Ovary (tissue), 7 donors: ENCODE measurements at regions not wholly inside any gene's neighbourhood (a gene's known extent, or its start where the extent isn't known, plus 50 kb on each side); places are given as distances from the start of the nearest gene placed in this dataset.

Experiments
- DNase-seq, 5 donors: peaks; one replicate each; pipeline ENCODE4 v3.0.0-alpha.2; 2019 to 2020
- H3K27ac ChIP-seq, 2 donors: fragments of 200-600 bp; one replicate each; pipeline versions ENCODE4 v1.5.1 to v1.8.0; 2019 to 2022
- H3K27me3 ChIP-seq: fragments of 200-600 bp; one replicate; pipeline ENCODE4 v1.8.0; 2022
- H3K36me3 ChIP-seq: fragments of 200-600 bp; sonication (generic); one replicate; pipeline ENCODE4 v1.5.1; 2019
- H3K4me1 ChIP-seq: one replicate; pipeline ENCODE4 v1.8.1; 2013; ENCODE audit warnings: mild to moderate bottlenecking, moderate library complexity; ENCODE audit not compliant: insufficient read depth
- H3K4me3 ChIP-seq: fragments of 200-600 bp; sonication (generic); one replicate; pipeline ENCODE4 v1.5.1; 2017
- H3K9me3 ChIP-seq, 2 donors: fragments of 200-600 bp in 1 of 2; sonication (generic) in 1 of 2; one replicate each; pipeline versions ENCODE4 v1.5.1 to v1.8.1; 2013 to 2019; ENCODE audit warnings: mild to moderate bottlenecking in 1 of 2, moderate library complexity in 1 of 2
- EP300 ChIP-seq: sonication (generic); formaldehyde crosslinking; IDR thresholded peaks from one replicate; pipeline ENCODE4 v1.6.1; 2017; ENCODE audit warnings: antibody characterized with exemption
- POLR2A ChIP-seq: fragments of 450-650 bp; IDR thresholded peaks from one replicate; pipeline ENCODE4 v1.6.1; 2017; ENCODE audit warnings: antibody characterized with exemption, mild to moderate bottlenecking, moderate library complexity
- WGBS, 3 donors: extraction: QIAGEN DNeasy Blood & Tissue Kit in 1 of 3; methylation state at CpG; one replicate each; pipeline versions ENCODE4 v1.1.5 to v1.1.7; 2013 to 2017; 5-methylcytosine and 5-hydroxymethylcytosine counted together
- intact Hi-C, 4 donors: fragments of 100-400 bp; cut with DNase I; formaldehyde crosslinking; loops; one replicate each; pipeline versions ENCODE4 v1.11.0 to v1.15.1; 2022 to 2023
- TF ChIP-seq, protein P1 (sequence below), 3 donors: fragments of 450-650 bp in 2 of 3; fragments of 200-600 bp in 1 of 3; IDR thresholded peaks; one replicate each; pipeline versions ENCODE4 v1.5.1 to v1.8.0; 2016 to 2022; ENCODE audit warnings: antibody characterized with exemption in 3 of 3, mild to moderate bottlenecking in 1 of 3
- donor health status: DM: no; HTN: no; CAD: no; lungs with moderate emphysema.
- donor health status: DM: no; HTN: no; CAD: no.
- donor health status: Bipolar disorder and iron deficiency.
- donor health status: DM: no; HTN: no; CAD: no.
- donor health status: DM: yes; HTN: yes; CAD: no.

DNA sequence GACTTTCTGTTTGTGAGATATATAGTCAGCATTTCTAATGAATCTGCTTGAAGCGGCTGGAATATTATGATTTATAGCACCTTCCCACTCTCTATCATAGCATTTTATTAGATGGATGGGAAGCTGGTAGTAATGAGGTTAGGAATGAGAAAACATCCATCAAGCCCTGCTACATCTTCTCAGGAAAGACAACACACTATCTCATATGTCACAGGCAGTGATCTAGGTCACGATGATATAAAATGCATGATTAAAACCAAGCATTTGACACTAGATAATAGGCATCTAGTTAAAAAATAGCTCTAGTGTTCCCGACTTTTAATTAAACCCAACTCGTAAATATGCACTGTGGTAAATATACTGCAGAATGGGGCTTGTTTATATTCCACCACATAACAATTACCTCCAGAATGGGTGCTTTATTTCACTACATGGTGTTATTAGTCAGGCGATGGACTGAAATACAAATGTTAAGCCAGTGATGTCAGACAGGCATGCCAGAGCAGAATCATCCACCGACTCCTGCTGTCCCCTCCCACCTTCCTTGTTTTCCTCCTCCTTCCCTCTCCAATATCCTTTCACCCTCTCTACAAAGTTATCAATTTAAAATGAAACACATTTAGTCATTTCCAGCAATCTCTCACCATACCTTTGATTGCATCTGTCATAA lies 286.8 kb downstream of the SPATA31D1 start:
- no peaks in the 10 kb centered on the region for H3K4me1 ChIP-seq
- no peaks in the 10 kb centered on the region for H3K27me3 ChIP-seq
- WGBS, 3 donors: 53 to 66% (median 64%) methylated on average over 6 of the region's 6 CpGs
- no peak for TF ChIP-seq EP300
- no peak for TF ChIP-seq POLR2A
- TF ChIP-seq, protein P1, sequence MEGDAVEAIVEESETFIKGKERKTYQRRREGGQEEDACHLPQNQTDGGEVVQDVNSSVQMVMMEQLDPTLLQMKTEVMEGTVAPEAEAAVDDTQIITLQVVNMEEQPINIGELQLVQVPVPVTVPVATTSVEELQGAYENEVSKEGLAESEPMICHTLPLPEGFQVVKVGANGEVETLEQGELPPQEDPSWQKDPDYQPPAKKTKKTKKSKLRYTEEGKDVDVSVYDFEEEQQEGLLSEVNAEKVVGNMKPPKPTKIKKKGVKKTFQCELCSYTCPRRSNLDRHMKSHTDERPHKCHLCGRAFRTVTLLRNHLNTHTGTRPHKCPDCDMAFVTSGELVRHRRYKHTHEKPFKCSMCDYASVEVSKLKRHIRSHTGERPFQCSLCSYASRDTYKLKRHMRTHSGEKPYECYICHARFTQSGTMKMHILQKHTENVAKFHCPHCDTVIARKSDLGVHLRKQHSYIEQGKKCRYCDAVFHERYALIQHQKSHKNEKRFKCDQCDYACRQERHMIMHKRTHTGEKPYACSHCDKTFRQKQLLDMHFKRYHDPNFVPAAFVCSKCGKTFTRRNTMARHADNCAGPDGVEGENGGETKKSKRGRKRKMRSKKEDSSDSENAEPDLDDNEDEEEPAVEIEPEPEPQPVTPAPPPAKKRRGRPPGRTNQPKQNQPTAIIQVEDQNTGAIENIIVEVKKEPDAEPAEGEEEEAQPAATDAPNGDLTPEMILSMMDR (IDR thresholded peaks at IDR 0.05): no peak
- H3K4me3 ChIP-seq: no peak overlapping the region
- no peak overlapping the region for H3K27ac ChIP-seq
- intact Hi-C loops: no loop called here
- DNase-seq: no peak
- H3K36me3 ChIP-seq: no peaks in the 10 kb centered on the region
- no peaks in the 10 kb centered on the region for H3K9me3 ChIP-seq

DNA sequence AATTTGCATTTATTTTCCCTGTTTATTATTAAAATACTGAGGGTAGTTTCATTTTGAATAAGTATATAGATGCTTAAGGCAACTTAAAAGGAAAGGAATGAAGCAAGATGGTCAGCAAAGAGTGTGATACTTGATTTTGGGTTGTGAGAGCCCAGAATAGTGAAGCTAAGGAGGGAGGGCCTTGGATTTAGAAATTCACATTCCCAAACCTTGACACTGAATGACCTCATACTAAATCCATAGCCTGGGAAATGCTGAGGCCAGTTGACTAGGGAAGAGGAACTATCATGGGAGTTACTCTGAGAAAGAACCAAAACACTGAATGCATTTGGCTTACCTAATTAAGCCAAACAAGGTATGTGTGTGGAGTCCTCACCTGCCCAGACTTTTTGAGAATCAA lies 292.5 kb downstream of the SPATA31D1 start:
- no peaks in the 10 kb centered on the region for H3K9me3 ChIP-seq
- H3K27me3 ChIP-seq: no peaks in the 10 kb centered on the region
- TF ChIP-seq EP300 (no peak), POLR2A (no peak)
- no peak for DNase-seq
- intact Hi-C loops: no loop called here
- H3K4me3 ChIP-seq: no peak overlapping the region
- no peak overlapping the region for H3K27ac ChIP-seq
- no peaks in the 10 kb centered on the region for H3K36me3 ChIP-seq
- no peaks in the 10 kb centered on the region for H3K4me1 ChIP-seq

DNA sequence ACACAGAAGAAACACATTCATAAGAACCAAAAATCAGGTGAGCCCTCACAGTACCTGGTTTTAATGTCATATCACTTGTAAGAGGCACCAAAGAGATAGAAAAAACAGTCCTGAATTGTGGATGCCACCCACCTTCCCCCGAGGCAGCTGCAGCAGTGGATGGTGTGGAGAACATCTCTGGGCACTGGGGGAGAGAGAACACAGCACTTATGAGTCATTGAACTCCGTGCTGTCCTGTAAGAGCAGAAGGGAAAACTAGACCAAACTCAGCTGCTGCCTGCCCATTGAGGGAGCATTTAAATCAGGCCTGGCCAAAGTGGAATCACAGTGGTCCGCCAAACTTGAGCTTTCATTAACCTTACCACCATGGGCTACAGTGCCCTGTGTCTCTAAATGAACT lies 296.2 kb downstream of the SPATA31D1 start:
- Histone ChIP-seq H3K4me1 (no peaks in the 10 kb centered on the region), H3K27me3 (no peaks in the 10 kb centered on the region), H3K4me3 (no peak overlapping the region), H3K9me3 (no peaks in the 10 kb centered on the region), H3K27ac (no peak overlapping the region), H3K36me3 (no peaks in the 10 kb centered on the region)
- intact Hi-C loops: no loop called here
- TF ChIP-seq, protein P1 (IDR thresholded peaks at IDR 0.05): no peak
- TF ChIP-seq EP300 (no peak), POLR2A (no peak)
- WGBS, 3 donors: 88 to 91% (median 89%) methylated on average over 3 of the region's 3 CpGs
- no peak for DNase-seq

DNA sequence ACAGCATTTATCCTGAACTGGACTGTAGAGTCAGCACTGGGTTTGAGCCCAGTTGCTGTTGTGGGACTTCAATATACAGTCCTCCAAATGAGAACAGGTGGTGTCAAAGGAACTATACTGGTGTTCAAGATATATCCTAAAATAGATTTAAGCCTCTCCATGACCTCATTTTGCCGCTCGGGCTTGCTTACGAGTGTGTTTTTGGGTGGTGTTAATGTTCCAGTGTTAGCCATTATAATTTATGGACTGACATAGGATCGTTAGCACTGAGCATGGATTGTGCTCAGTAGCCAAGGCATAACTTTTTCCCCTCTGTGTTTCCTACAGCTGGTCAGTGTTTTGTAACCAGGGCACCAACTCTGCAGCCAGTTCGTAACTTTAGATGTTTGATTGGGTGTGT lies 306.6 kb downstream of the SPATA31D1 start:
- H3K27ac ChIP-seq: no peak overlapping the region
- no peak for DNase-seq
- TF ChIP-seq, protein P1 (IDR thresholded peaks at IDR 0.05): no peak
- no peak for TF ChIP-seq EP300
- no peak for TF ChIP-seq POLR2A
- no peaks in the 10 kb centered on the region for H3K27me3 ChIP-seq
- H3K4me1 ChIP-seq: no peaks in the 10 kb centered on the region
- intact Hi-C loops: no loop called here
- no peaks in the 10 kb centered on the region for H3K36me3 ChIP-seq
- no peaks in the 10 kb centered on the region for H3K9me3 ChIP-seq
- 75 to 82% (median 75%) methylated on average over 5 of the region's 5 CpGs for WGBS, 3 donors
- H3K4me3 ChIP-seq: no peak overlapping the region

DNA sequence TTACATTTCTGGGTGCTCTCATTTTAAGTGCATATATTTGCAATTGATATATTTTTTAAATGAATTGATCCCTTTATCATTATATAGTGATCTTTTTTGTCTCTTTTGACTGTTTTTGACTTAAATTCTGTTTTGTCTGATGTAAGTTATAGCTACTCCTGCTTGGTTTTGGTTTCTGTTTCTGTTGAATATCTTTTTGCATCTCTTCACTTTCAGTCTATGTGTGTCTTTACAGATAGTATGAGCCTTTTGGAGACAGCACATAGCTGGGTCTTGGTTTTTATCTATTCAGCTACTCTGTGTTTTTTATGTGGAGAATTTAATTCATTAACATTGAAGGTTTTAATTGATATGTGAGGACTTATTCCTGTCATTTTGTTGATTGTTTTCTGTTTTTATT lies 311.3 kb downstream of the SPATA31D1 start:
- Histone ChIP-seq H3K27me3 (no peaks in the 10 kb centered on the region), H3K4me1 (no peaks in the 10 kb centered on the region), H3K27ac (no peak overlapping the region), H3K4me3 (no peak overlapping the region), H3K36me3 (no peaks in the 10 kb centered on the region), H3K9me3 (no peaks in the 10 kb centered on the region)
- intact Hi-C loops: no loop called here
- TF ChIP-seq POLR2A (no peak), EP300 (no peak)
- DNase-seq: no peak
